ENCODE measurements at regions not wholly inside any gene's neighbourhood (a gene's known extent, or its start where the extent isn't known, plus 50 kb on each side); places are given as distances from the start of the nearest gene placed in this dataset.

DNA sequence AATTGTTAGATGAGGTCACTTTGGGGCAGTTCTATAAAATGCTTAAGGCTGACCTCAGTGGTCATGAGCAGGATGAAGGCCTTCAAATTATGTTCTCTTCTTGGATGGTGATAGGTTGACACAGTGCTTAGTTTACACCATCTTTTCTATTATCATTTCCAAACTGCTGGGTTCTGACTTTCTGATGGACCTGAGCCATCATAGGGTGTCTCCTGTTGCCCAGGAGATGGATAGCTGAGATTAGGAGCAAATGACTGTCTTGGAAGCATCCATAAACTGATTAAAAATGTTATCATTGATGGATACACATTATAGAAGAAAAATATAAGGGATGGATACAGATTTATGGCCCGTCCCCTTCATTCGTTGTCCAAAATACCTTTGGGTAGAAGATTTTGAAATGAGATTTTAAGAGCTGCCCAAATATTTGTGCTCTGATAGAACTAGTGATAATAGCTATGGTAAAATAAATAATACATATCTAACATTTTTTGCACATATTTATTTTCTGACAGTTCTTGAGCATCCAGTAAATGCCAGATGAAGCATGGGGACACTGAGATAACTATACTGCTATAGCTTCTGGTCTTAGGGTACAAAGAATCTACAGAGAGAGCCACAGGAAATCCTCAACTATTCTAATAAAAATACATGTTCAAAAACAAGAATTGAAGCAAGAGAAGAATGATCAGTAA lies 839.4 kb upstream of the LCORL start:
- no peak for DNase-seq (ENCODE audit: low read depth)

DNA sequence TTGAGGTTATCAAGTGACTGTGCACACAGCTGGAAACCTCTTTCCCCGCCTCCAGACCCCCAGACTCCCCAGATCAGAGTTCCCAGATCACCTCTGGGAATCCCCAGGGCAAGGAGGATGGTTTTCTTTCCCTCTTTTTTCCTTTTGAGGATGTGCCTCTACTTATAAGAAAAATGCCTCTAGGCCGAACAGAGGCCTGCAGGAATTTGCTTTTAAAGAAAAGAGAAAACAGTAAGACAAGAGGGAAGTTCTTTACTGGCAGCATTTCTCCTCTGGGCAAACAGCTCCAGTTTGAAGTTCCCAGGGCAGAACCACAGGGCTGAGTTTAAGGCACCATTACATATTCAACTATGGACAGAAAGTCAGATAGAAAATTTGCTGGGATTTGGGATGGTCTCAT lies 837.9 kb upstream of the LCORL start:
- DNase-seq (ENCODE audit: low read depth) = no peak

DNA sequence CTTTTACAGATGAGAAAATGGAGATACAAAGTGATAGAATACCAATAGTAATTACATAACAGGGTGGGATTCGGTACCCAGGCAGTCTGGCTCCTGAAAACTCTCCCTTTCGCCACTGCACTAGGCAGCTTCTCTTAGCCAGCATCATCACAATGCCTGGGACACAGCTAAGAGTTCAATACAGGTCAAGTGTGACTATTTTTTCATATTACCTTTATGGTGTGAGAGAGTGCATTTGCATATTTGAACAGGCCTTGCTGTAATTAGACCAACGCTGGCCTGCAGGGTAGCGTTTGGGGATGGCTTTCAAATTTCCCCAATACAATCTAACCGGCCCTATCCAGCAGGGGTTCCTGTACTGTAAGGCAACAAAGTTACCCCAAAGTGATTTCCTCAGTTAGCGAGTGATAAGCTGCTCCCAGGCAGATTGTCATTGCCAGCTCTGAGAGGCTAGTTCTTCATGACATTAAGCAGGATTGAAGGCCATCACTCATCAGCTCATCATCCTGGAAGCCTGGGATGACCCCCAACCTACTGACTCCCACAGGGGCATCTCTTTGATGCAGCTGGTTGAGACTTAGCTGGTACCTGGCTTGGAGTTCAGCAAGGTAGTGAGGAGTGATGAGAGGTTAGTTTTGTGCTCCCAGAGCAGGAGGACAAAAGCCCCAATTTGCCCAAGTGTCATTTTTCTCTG lies 836.8 kb upstream of the LCORL start:
- DNase-seq (ENCODE audit: low read depth) = no peak

DNA sequence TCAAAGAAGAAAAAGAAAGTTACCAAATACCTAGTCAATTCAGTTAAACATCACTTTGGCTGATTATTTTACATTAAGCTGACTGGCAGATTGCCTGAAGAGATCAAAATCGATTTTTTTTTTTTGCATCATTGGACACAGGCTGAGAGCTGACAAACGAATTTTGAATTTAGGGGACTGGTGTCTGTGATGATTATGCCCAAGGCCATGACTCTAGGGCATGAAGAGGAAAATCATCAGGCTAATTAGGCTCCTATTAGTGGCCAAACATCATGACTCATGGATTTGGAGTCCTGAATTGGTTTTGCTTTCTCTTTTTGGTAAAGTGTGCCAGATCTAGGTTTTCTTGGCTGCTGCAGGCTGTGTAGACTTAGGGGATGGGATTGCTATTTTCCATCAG lies 829.3 kb upstream of the LCORL start:
- DNase-seq (ENCODE audit: low read depth) = no peak

DNA sequence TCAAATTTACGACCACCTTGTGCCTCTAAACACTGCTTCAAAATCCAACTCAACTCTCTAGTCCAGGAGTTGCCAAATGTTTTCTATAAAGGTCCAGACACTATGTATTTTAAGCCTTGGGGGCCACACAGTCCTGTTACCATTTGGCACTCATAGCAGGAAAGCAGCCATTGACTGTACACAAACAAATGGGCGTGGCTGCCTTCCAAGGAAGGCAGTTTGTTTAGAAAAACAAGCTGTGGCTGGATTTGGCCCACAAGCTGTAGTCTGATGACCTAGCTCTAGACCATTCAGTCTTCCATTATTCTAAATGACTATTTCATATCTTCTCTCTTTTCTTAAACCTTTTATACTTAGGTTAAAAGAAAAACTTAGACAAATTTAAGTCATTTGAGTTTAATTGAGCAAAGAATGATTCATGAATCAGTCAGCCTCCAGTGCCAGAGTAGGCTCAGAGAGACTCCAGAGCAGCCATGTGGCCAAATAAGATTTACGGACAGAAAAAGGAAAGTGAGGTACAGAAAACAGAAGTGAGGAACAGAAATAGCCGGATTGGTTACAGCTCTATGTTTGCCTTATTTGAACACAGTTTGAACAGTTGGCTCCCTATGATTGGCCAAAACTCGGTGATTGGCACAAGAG lies 825.8 kb upstream of the LCORL start:
- no peak for DNase-seq (ENCODE audit: low read depth)

DNA sequence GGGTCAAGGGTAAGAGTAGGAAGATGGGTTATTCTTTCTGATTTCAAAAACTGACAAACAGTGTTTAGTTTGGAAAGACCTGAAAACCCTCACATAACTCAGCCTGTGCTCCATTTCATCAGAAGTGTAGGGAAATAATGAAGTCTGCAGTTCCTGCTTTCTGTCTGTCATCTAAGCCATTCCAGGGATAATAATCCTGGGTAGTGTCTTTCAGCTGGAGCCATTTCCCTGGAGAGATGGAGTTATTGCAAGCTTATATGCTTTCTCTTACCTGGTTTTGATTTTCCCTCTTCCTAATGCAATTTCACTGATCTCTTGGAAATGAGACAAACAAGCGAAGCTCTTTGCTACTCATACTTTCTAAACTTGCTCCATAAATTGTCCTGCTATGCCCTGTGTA lies 824.8 kb upstream of the LCORL start:
- no peak for DNase-seq (ENCODE audit: low read depth)

DNA sequence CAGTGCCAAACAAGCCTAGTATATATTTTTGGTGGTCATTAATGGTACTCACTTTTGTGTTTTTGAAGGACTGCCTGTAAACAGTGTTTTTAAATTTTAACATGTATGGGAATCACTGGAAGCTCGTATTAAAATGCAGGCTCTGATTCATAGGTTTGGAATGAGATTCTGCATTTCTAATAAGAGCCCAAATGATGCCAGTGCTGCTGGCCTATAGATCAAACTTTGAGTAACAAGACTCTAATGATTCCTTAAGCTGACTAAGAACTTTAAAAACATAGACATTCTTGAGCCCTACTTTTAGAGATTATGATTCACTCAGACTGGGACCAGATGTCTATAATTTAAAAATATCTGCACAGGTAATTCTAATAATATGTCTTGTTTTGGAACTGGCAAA lies 823.2 kb upstream of the LCORL start:
- no peak for DNase-seq (ENCODE audit: low read depth)

DNA sequence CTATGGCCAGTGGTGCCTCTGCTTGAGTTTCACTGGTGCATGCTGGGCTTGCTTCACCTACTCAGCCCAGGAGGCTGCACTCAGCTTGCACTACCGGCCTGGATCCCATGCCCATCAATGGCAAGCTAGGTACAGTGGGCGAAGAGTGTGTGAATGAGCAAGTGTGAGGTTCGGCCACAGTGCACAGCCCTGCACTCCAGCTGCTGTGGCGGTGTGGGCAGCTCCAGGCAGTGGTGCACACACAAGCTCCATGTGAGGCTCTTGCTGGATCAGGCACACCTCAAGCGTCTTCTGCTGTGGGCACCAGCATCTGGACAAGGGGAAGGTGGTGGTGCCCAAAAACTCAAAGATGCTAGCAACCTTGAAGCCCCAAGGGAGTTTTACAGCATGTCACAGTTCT lies 820.9 kb upstream of the LCORL start:
- no peak for DNase-seq (ENCODE audit: low read depth)

DNA sequence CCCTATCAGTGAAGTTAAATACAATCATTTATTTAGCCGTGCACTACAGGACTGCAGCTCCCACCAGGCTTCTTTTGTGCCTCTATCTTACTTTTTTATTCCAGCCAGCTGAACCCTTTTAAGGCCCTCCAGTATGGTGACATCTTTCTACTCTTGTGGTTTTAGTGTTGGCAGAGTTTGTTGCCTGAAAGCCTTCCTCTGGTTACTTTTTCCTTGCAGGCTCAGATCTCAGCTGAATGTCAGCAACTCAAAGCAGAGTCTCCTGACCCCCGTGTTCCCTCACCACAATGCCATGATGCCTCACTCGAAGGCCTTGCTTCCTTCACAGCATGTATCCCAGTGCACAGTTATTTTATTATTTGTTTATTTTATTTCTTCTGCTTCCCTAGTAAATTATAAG lies 818.9 kb upstream of the LCORL start:
- DNase-seq (ENCODE audit: low read depth) = no peak

DNA sequence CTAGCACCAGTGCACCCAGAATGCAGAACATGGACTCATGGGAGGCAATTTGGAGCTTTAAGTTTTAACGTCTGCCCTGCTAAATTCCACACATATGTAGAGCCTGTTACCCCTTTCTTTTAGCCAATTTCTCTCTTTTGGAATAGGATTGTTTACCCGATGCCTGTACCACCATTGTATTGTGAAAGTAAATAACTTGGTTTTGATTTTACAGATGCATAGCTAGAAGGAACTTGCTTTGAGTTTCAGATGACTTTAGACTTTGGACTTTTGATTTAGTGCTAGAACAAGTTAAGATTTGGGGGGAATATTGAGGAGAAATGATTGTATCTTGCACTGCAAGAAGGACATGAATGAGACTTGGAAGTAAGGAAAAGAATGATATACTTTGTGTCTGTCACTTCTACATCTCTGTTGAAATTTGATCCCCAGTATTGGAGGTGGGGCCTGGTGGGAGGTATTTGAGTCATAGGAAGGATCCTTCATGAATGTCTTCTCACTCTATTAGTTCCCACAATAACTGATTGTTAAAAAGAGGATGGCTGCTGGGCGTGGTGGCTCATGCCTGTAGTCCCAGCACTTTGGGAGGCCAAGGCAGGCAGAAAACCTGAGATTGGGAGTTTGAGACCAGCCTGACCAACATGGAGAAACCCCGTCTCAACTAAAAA lies 794.8 kb upstream of the LCORL start:
- DNase-seq (ENCODE audit: low read depth) = no peak

DNA sequence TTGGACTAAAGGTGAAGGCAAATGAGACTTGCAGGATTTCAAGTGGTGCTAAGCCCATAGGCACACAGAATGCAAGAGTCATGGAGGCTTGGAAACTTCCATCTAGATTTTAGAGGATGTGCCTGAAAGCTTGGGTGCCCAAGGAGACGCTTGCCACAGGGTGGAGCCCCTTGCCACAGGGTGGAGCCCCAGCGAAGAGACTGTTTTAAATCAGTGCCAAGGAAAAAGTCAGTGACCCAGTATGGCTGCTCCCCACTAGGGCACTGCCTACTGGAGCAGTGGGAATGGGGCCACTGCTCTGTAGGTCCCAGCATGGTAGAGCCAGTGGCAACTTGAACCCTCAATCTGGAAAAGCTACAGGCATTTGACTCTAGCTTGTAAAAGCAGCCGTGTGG lies 794.2 kb upstream of the LCORL start:
- DNase-seq (ENCODE audit: low read depth) = no peak

DNA sequence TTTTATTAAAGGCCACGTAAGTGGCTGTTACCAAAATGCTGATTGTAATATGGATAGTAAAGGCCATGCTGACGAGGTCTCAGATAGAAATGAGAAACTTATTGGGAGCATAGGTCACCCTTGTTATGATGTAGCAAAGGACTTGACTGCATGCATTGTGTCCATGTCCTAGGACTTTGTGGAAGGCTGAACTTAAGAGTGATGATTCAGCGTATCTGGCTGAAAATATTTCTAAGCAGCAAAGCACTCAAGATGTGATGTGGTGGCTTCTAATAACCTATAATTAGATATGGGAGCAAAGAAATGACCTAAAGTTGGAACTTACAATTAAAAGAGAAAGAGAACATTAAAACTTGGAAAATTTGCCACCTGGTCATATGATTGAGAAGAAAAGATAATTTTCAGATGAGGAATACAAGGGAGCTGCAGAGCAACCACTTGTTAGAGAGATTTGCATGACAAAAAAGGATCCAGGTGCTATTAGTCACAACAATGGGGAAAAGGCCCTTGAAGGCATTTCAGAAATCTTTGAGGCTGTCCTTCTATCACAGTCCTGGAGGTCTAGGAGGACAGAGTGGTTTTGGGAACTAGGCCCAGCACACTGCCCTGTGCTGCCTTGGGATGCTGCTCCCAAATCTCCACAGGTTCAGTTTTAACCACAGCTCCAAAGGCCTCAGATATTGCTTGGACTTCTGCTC lies 793.7 kb upstream of the LCORL start:
- DNase-seq (ENCODE audit: low read depth) = no peak

DNA sequence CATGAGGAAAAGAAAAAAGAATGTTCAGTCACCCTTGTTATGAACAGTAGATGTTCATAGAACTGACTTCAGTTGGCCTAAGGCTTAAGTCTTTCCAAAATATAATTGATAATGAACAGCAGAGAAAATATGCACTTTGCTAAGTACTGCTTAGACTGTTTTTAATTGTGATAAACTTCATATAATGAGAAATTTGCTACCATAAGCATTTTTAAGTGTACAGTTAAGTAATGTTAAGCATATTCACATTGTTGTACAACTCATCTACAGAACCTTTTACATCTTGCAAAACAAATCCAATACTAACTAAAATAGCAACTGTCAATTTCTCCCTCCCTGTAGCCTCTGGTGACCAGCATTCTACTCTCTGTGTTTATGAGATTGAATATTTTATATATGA lies 792.2 kb upstream of the LCORL start:
- no peak for DNase-seq (ENCODE audit: low read depth)

DNA sequence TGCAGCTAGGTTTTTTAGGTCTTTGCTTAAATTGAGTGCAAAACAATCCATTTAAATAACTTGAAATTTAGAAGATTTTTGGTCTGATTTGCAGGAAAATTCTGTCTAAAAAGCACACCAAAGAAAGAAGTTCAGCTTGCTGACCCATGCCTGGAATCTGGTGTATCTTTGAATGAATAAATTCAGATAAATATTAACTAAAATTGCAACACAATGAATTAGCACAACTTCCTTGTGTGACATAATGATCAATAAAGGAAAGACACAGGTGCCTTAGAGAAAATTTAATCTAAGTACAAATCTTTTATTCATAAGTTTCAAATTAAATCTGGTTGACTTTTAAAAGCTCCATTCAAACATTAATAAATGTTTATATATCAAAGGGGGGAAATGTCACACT lies 791.5 kb upstream of the LCORL start:
- no peak for DNase-seq (ENCODE audit: low read depth)

DNA sequence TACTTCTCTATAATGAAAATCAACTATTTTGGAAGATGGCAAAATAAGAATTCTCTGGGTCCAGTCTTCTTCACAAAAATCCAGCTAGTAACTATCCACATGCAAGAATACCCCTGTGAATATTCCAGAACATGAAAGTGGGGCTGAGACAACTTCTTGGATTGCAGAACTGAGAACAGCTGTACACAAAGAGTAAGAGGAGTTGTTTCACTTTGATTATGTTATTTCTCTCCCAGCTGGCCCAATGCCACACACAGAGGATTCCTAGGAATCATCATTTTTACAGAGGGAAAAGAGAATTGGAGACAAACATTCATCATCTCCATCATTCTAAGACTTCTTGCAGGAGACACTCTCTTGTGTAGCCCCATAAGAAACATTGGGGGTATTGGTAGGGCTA lies 782.2 kb upstream of the LCORL start:
- no peak for DNase-seq (ENCODE audit: low read depth)

DNA sequence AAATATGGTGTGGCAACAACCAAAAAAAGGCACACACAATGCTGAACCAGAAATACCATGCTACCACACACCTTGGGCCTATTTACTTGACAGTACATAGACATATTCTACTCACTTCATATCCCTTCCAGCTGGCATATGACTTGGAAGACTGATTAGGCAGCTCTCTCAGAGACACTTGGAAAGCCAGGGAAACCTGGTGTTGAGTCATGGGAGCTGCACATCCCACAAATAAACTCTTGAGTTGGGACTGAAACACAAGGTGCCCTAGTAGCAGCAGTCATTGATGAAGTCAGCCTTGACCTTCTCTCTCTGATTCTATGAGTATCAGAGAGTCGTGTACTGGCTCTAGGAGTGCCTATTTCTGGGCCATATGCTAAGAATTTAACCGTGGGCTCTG lies 776.6 kb upstream of the LCORL start:
- DNase-seq (ENCODE audit: low read depth) = no peak

DNA sequence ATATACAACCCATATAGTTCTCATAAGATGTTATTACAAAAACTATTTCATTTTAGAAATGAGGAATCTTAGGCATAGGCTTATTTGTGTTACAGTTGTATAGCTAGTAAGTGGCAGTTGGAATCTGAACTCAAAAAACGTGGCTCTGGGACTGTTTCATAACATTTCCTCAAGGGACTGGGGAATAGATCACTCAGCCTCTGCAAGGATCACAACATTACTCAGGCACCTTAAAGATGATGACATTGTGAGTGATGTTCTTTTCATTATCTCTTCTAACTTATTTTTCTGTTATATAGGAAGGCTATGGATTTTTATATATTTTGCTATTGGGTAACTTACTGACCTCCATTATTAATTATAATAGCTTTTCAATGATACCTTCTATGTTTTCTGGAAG lies 774.2 kb upstream of the LCORL start:
- no peak for DNase-seq (ENCODE audit: low read depth)

DNA sequence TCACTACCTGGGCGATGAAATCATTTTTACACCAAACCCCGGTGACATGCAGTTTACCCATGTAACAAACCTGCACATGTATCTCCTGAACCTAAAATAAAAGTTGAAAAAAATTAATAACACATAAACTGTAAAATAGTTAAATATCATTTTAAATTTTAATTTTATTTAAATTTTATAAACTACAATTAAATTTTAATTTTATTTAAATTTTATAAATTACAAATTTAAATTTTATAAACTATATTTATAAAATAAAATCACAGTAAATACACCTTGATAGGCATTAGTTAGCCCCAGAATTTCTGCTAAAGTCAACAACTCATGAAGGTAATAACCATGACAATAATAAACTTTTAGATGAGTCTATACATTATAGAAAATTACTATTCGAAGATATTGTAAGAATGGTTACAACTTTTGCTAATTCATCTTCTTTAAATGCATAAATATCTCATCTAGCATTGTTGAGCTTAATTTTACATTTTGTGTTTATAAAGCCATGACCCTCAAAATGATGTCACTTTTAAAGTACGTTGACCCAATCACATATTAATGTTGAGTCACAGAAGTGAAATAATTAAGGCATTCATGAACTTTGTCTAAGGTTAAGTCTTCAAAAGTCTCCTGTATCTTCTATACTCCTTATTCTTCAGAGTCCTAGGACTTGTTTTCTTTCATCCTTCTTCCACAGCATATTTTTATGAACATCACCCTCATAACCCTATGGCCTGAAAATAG lies 755.8 kb upstream of the LCORL start:
- no peak for DNase-seq (ENCODE audit: low read depth)

DNA sequence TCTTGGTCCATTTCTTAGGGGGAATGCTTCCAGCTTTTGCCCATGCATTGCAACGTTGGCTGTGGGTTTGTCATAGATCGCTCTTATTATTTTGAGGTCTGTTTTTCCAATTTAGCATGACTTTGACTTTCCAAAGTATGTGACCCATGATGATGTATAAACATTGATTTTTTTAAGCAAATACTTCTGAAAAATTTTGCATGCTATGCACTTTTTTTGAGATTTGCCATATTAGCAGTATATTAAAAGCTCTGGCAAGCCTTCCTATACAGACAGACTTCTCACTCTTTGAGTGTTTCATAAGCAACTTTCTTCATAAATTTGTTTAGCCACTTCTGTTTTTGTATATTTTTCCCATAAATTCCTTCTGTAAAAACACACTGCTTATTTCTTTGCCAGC lies 746.4 kb upstream of the LCORL start:
- no peak for DNase-seq (ENCODE audit: low read depth)

DNA sequence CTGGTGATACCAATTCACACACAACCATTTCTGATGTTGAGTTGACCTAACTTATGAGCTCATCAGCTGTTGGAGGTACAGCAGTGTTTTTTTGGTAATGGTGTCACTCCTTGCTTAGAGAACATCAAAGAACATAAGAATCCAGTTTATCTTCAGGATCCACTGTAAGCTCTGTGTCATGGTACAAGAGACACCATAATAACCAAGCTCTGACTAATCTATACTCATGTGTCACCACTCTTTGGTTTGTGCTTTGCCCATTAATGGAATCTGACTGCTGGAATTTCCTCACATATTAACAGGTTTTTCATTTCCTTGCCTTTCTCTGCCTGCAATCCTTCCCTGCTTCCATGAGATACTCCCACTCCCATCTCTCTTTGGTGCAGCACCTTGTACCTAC lies 735.1 kb upstream of the LCORL start:
- no peak for DNase-seq (ENCODE audit: low read depth)

DNA sequence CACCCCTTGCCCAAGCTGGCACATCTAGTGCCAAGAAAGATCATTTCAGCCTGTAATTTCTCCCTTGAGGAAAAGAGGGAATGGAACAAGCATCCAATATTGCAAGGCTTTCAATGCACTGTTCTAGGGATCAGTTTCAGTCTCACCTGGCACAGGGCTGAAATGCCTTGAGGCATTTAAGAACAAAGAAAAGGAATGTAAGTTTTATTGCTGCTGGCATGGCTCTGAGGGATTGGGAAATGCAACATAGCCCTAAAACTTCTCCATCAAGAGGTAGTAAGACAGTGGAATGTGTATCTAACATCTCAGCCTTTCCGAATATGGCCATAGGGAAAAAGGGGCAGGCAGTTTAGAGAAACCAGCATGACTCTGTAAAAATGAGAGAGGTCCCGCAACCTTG lies 732.6 kb upstream of the LCORL start:
- no peak for DNase-seq (ENCODE audit: low read depth)

DNA sequence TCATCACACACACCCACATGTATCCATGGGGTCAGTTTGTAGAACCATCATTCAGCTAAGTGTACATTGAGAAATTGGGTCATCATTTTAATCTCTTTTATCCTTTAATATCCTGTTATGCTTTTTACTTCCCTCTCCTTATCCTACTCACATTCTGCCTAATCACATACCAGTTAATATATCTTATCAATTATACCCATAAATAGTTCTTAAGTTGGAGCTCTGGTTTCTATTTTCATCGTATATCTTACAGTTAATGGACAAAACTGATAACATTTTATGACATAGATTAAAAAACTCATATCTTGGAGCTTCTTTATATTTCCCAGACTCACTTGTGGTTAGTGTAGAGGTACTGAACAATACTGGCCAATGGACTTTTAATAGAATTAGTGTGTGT lies 729.5 kb upstream of the LCORL start:
- DNase-seq (ENCODE audit: low read depth) = no peak

Measured in GM04503 (cell line).